Fibroblast of upper back skin (primary cell): ENCODE measurements at regions not wholly inside any gene's neighbourhood (a gene's known extent, or its start where the extent isn't known, plus 50 kb on each side); places are given as distances from the start of the nearest gene placed in this dataset.

Source experiments
- DNase-seq: peaks from one replicate; pipeline ENCODE4 v3.0.0-alpha.2; 2013

GRCh38 chr5:8399471-8399870 is 530.5 kb downstream of the MTRR start:
- no peak for DNase-seq

GRCh38 chr5:8408258-8408657 is 539.3 kb downstream of the MTRR start:
- no peak for DNase-seq

- DNase-seq, result no peak
These were observed 541.7 kb downstream of the MTRR start for GRCh38 chr5:8410618-8411017.

- no peak for DNase-seq
These were observed 545.0 kb downstream of the MTRR start for GRCh38 chr5:8413975-8414374.

- no peak for DNase-seq
These were observed 548.5 kb downstream of the MTRR start for GRCh38 chr5:8417316-8418048.

- DNase-seq, result peak; percentile 4
These were observed 549.1 kb downstream of the MTRR start for GRCh38 chr5:8418049-8418426.

- no peak for DNase-seq
These were observed 561.1 kb downstream of the MTRR start for GRCh38 chr5:8429778-8430758.

GRCh38 chr5:8434501-8434900 is 565.6 kb downstream of the MTRR start:
- no peak for DNase-seq

GRCh38 chr5:8436924-8437323 is 568.0 kb downstream of the MTRR start:
- no peak for DNase-seq

GRCh38 chr5:8445139-8445538 is 576.2 kb downstream of the MTRR start:
- DNase-seq, result no peak

GRCh38 chr5:8446179-8446578 is 577.2 kb downstream of the MTRR start:
- no peak for DNase-seq

- DNase-seq, result peak; percentile 52
These were observed 587.9 kb downstream of the MTRR start for GRCh38 chr5:8456846-8457186.

- peak; percentile 99 for DNase-seq
These were observed 588.5 kb downstream of the MTRR start for GRCh38 chr5:8457187-8458037.

- DNase-seq, result peak; percentile 12
These were observed 589.1 kb downstream of the MTRR start for GRCh38 chr5:8458038-8458383.

- peak; percentile 0 for DNase-seq
These were observed 592.6 kb downstream of the MTRR start for GRCh38 chr5:8461543-8461942.

- DNase-seq, result no peak
These were observed 593.6 kb downstream of the MTRR start for GRCh38 chr5:8462565-8462964.

- DNase-seq, result no peak
These were observed 601.5 kb downstream of the MTRR start for GRCh38 chr5:8470489-8470888.

GRCh38 chr5:8471581-8471980 is 602.6 kb downstream of the MTRR start:
- DNase-seq, result no peak

- no peak for DNase-seq
These were observed 604.1 kb downstream of the MTRR start for GRCh38 chr5:8473016-8473415.

- DNase-seq, result no peak
These were observed 605.0 kb downstream of the MTRR start for GRCh38 chr5:8473827-8474568.

- DNase-seq, result no peak
These were observed 605.6 kb downstream of the MTRR start for GRCh38 chr5:8474569-8474930.

- peak; percentile 16 for DNase-seq
These were observed 609.4 kb downstream of the MTRR start for GRCh38 chr5:8478326-8478725.

GRCh38 chr5:8481007-8481406 is 612.1 kb downstream of the MTRR start:
- no peak for DNase-seq
